SU-DHL-6 (cell line): ENCODE measurements at regions not wholly inside any gene's neighbourhood (a gene's known extent, or its start where the extent isn't known, plus 50 kb on each side); places are given as distances from the start of the nearest gene placed in this dataset.

Experiments used
- H2AFZ ChIP-seq: fragments of 200-600 bp; sonication (generic); 2 replicates; pipeline ENCODE4 v1.6.1; 2014; ENCODE audit warnings: low read depth, mild to moderate bottlenecking, moderate library complexity, mixed read lengths, antibody characterized with exemption, low read length; ENCODE audit not compliant: severe bottlenecking
- H3F3A ChIP-seq: fragments of 200-600 bp; shearing (Covaris generic); 2 replicates; pipeline ENCODE4 v1.6.0; 2016; ENCODE audit warnings: antibody characterized with exemption, mild to moderate bottlenecking; ENCODE audit not compliant: insufficient read depth
- H3K27ac ChIP-seq: fragments of 200-600 bp; sonication (generic); 2 replicates; pipeline ENCODE4 v1.5.1; 2016; ENCODE audit warnings: low read depth, mild to moderate bottlenecking, low read length, moderate library complexity, mixed read lengths
- H3K27me3 ChIP-seq: fragments of 200-600 bp; sonication (generic), shearing (Covaris generic); 2 replicates; pipeline ENCODE4 v1.6.0; 2014; ENCODE audit warnings: mild to moderate bottlenecking, low read length
- H3K36me3 ChIP-seq: fragments of 200-600 bp; sonication (generic); 2 replicates; pipeline ENCODE4 v1.6.1; 2014; ENCODE audit warnings: mild to moderate bottlenecking, low read length, mixed read lengths
- H3K4me2 ChIP-seq: fragments of 300-600, 200-600 bp; shearing (Covaris generic), sonication (generic); 2 replicates; pipeline ENCODE4 v1.6.0; 2014; ENCODE audit warnings: low read length, low read depth, mild to moderate bottlenecking; ENCODE audit not compliant: poor library complexity, severe bottlenecking
- H3K4me3 ChIP-seq: fragments of 200-600 bp; sonication (generic); 2 replicates; pipeline ENCODE4 v1.5.1; 2014; ENCODE audit warnings: antibody characterized with exemption, low read length, mild to moderate bottlenecking, mixed read lengths; ENCODE audit not compliant: insufficient read depth, poor library complexity, severe bottlenecking
- H3K79me2 ChIP-seq: fragments of 200-600 bp; sonication (generic); 2 replicates; pipeline ENCODE4 v1.6.1; 2014; ENCODE audit warnings: mild to moderate bottlenecking, low read length, moderate library complexity; ENCODE audit not compliant: insufficient read depth
- H3K9ac ChIP-seq: fragments of 200-600 bp; sonication (generic); 2 replicates; pipeline ENCODE4 v1.7.0; 2014; ENCODE audit warnings: mild to moderate bottlenecking, low read length
- H3K9me2 ChIP-seq: fragments of 200-600 bp; sonication (generic); replicated peaks from 2 replicates; pipeline ENCODE4 v1.6.1; 2014; ENCODE audit warnings: low read length; ENCODE audit not compliant: insufficient read depth
- H3K9me3 ChIP-seq: fragments of 200-600 bp; sonication (generic); 2 replicates; pipeline ENCODE4 v1.6.1; 2014; ENCODE audit warnings: low read length, mixed read lengths; ENCODE audit not compliant: insufficient read depth
- H4K20me1 ChIP-seq: fragments of 200-600 bp; sonication (generic); 2 replicates; pipeline ENCODE4 v1.6.1; 2014; ENCODE audit warnings: low read depth, mild to moderate bottlenecking, antibody characterized with exemption, low read length, moderate library complexity, mixed read lengths
- CTCF ChIP-seq: fragments of 200-600 bp; sonication (generic); IDR thresholded peaks from one replicate; pipeline ENCODE4 v1.5.1; 2017; ENCODE audit warnings: antibody characterized with exemption, mild to moderate bottlenecking, low read length, moderate library complexity; ENCODE audit not compliant: insufficient read depth, poor library complexity, severe bottlenecking
- EZH2phosphoT487 ChIP-seq: fragments of 200-600 bp; sonication (generic), shearing (Covaris generic); conservative IDR thresholded peaks from 2 replicates; pipeline ENCODE4 v1.6.1; 2018; ENCODE audit warnings: mild to moderate bottlenecking, antibody characterized with exemption, low read length, moderate library complexity, mixed read lengths

- Histone ChIP-seq H3K79me2 (no peaks in the 10 kb centered on the region), H2AFZ (no peak overlapping the region), H4K20me1 (no peaks in the 10 kb centered on the region), H3K27ac (no peak overlapping the region), H3K4me3 (no peak overlapping the region), H3K9ac (no peak overlapping the region), H3F3A (no peaks in the 10 kb centered on the region), H3K4me2 (no peak overlapping the region), H3K9me3 (no peaks in the 10 kb centered on the region), H3K36me3 (no peaks in the 10 kb centered on the region), H3K9me2 (no peaks in the 10 kb centered on the region), H3K27me3 (no peaks in the 10 kb centered on the region)
- TF ChIP-seq EZH2phosphoT487 (no peak), CTCF (no peak)
Measured at GRCh38 chr10:78821052-78821451, 247.7 kb upstream of the ZMIZ1 start.

GRCh38 chr10:78828647-78829539 lies 239.9 kb upstream of the ZMIZ1 start:
- no peaks in the 10 kb centered on the region for H3K36me3 ChIP-seq
- no peak overlapping the region for H2AFZ ChIP-seq
- no peak overlapping the region for H3K9ac ChIP-seq
- H3K9me2 ChIP-seq = no peaks in the 10 kb centered on the region
- H3F3A ChIP-seq = no peaks in the 10 kb centered on the region
- H3K79me2 ChIP-seq = no peaks in the 10 kb centered on the region
- no peak overlapping the region for H3K27ac ChIP-seq
- no peaks in the 10 kb centered on the region for H3K27me3 ChIP-seq
- TF ChIP-seq EZH2phosphoT487 (no peak), CTCF (no peak)
- no peaks in the 10 kb centered on the region for H3K9me3 ChIP-seq
- no peak overlapping the region for H3K4me3 ChIP-seq
- H3K4me2 ChIP-seq = no peak overlapping the region
- H4K20me1 ChIP-seq = no peaks in the 10 kb centered on the region

- no peak for TF ChIP-seq EZH2phosphoT487
- no peak for TF ChIP-seq CTCF
- H3F3A ChIP-seq = no peaks in the 10 kb centered on the region
Measured at GRCh38 chr10:78829565-78829964, 239.2 kb upstream of the ZMIZ1 start.

More at GRCh38 chr10:78829565-78829964, 239.2 kb upstream of the ZMIZ1 start:
- Histone ChIP-seq H3K4me2 (no peak overlapping the region), H3K27me3 (no peaks in the 10 kb centered on the region), H4K20me1 (no peaks in the 10 kb centered on the region), H3K36me3 (no peaks in the 10 kb centered on the region), H2AFZ (no peak overlapping the region), H3K79me2 (no peaks in the 10 kb centered on the region), H3K27ac (no peak overlapping the region), H3K4me3 (no peak overlapping the region), H3K9me3 (no peaks in the 10 kb centered on the region), H3K9ac (no peak overlapping the region), H3K9me2 (no peaks in the 10 kb centered on the region)
